HepG2 (cell line): ENCODE measurements at regions not wholly inside any gene's neighbourhood (a gene's known extent, or its start where the extent isn't known, plus 50 kb on each side); places are given as distances from the start of the nearest gene placed in this dataset.

Experiments used
- ATAC-seq: fragments of 200-7000 bp; cut with Tn5 transposase; 3 replicates; pipeline ENCODE4 v1.9.1; 2020; ENCODE audit warnings: mild to moderate bottlenecking, moderate library complexity
- BruUV-seq: library from RNA; stranded (reverse); fragments of 400-500 nt; replicated peaks from 2 replicates; lab custom pipeline; 2021; lab: Mats Ljungman, UMichigan
- CTCF ChIA-PET: fragments of 300-600 bp; formaldehyde crosslinking; extraction: SDS; loops from one replicate; lab custom pipeline; 2021; ENCODE audit warnings: low total read pairs, inconsistent platforms, low intra/inter-chr PET ratio; lab: Yijun Ruan, JAX
- POLR2A ChIA-PET: fragments of 350-600 bp; sonication (Branson Sonifier 250); formaldehyde crosslinking; loops from one replicate; lab custom pipeline; 2020; ENCODE audit warnings: antibody characterized with exemption, inconsistent platforms; lab: Yijun Ruan, JAX
- DNase-seq: peaks from one replicate; pipeline ENCODE4 v3.0.0-alpha.2; 2015; ENCODE audit warnings: low spot score
- FAIRE-seq: peaks from 3 replicates; lab custom pipeline; 2011; peaks lifted over from hg19 to GRCh38; lab: Jason Lieb, UNC
- H2AFZ ChIP-seq: one replicate; pipeline ENCODE4 v1.6.1; 2011; ENCODE audit warnings: low read length, inconsistent platforms
- H3K27ac ChIP-seq: fragments of 300-600 bp; 3 replicates; pipeline ENCODE4 v1.8.0; 2011; ENCODE audit warnings: mixed run types, mild to moderate bottlenecking, mixed read lengths, low read length, inconsistent platforms; ENCODE audit not compliant: insufficient read depth; ENCODE audit errors: extremely low read length
- H3K27me3 ChIP-seq, 2 experiments: fragments of 200-600 bp in 1 of 2; 2 replicates in 1 of 2; 3 replicates in 1 of 2; pipeline versions ENCODE4 v1.6.0 to v1.8.0; 2011; ENCODE audit warnings: low read length in 2 of 2, mild to moderate bottlenecking in 2 of 2, moderate library complexity in 2 of 2, inconsistent platforms in 1 of 2; ENCODE audit not compliant: insufficient read depth in 2 of 2, control insufficient read depth in 1 of 2
- H3K36me3 ChIP-seq, 2 experiments: fragments of 200-600 bp in 1 of 2; replicated peaks in 1 of 2; 2 replicates in 1 of 2; 3 replicates in 1 of 2; pipeline versions ENCODE4 v1.5.1 to v1.8.0; 2011; ENCODE audit warnings: low read length in 2 of 2, inconsistent platforms in 1 of 2; ENCODE audit not compliant: insufficient read depth in 2 of 2, control insufficient read depth in 1 of 2
- H3K4me1 ChIP-seq: 2 replicates; pipeline ENCODE4 v1.5.1; 2012; ENCODE audit warnings: low read length, inconsistent platforms; ENCODE audit not compliant: insufficient read depth
- H3K4me2 ChIP-seq: 2 replicates; pipeline ENCODE4 v1.6.0; 2011; ENCODE audit warnings: low read depth, low read length, inconsistent platforms
- H3K4me3 ChIP-seq, 3 experiments: fragments of 200-600 bp in 1 of 3; sonication (generic), shearing (Covaris generic) in 1 of 3; replicated peaks in 1 of 3; 2 replicates each; pipeline ENCODE4 v1.5.1; 2011 to 2016; ENCODE audit warnings: low read length in 3 of 3, inconsistent platforms in 2 of 3, low read depth in 2 of 3, mild to moderate bottlenecking in 2 of 3, control low read depth in 1 of 3, mixed read lengths in 1 of 3; ENCODE audit not compliant: insufficient read depth in 1 of 3
- H3K79me2 ChIP-seq: one replicate; pipeline ENCODE4 v1.6.1; 2011; ENCODE audit warnings: low read length, inconsistent platforms; ENCODE audit not compliant: insufficient read depth
- H3K9ac ChIP-seq: 2 replicates; pipeline ENCODE4 v1.6.0; 2011; ENCODE audit warnings: mild to moderate bottlenecking, low read depth, low read length, inconsistent platforms; ENCODE audit not compliant: insufficient read depth
- H3K9me3 ChIP-seq: 2 replicates; pipeline ENCODE4 v1.5.1; 2012; ENCODE audit warnings: mild to moderate bottlenecking, low read length
- H4K20me1 ChIP-seq: 2 replicates; pipeline ENCODE4 v1.6.0; 2011; ENCODE audit warnings: inconsistent platforms, mild to moderate bottlenecking, low read length, moderate library complexity; ENCODE audit not compliant: insufficient read depth
- CHCHD3 ChIP-seq: sonication (generic); formaldehyde crosslinking; IDR thresholded peaks from 2 replicates; pipeline ENCODE4 v1.8.0; 2022; ENCODE audit warnings: mild to moderate bottlenecking, missing genetic modification reagents, moderate library complexity
- CSRNP1 ChIP-seq: sonication (generic); formaldehyde crosslinking; IDR thresholded peaks from 2 replicates; pipeline ENCODE4 v1.8.1; 2023; ENCODE audit warnings: mild to moderate bottlenecking, missing genetic modification reagents
- KDM6A ChIP-seq: IDR thresholded peaks from 2 replicates; pipeline ENCODE4 v1.6.1; 2016; ENCODE audit warnings: low read depth
- NFIC ChIP-seq: IDR thresholded peaks from 2 replicates; pipeline ENCODE4 v1.6.1; 2012; ENCODE audit warnings: mild to moderate bottlenecking, low read length, inconsistent platforms
- SKI ChIP-seq: fragments of 450-650 bp; IDR thresholded peaks from one replicate; pipeline ENCODE4 v1.6.1; 2018; ENCODE audit warnings: mild to moderate bottlenecking; ENCODE audit not compliant: partially characterized antibody
- SNRNP70 ChIP-seq: fragments of 200-400 bp; formaldehyde crosslinking; IDR thresholded peaks from 2 replicates; pipeline ENCODE4 v1.6.1; 2017; ENCODE audit warnings: mild to moderate bottlenecking, low read depth, low read length, moderate library complexity
- TERF1 ChIP-seq: sonication (generic); formaldehyde crosslinking; IDR thresholded peaks from 2 replicates; pipeline ENCODE4 v1.8.0; 2022; ENCODE audit warnings: mild to moderate bottlenecking, missing genetic modification reagents, moderate library complexity
- TFDP2 ChIP-seq: sonication (generic); formaldehyde crosslinking; IDR thresholded peaks from 2 replicates; pipeline ENCODE4 v1.4.0; 2020; ENCODE audit warnings: missing genetic modification reagents
- ZNF253 ChIP-seq: sonication (generic); formaldehyde crosslinking; IDR thresholded peaks from 2 replicates; pipeline ENCODE4 v1.8.0; 2022; ENCODE audit warnings: mild to moderate bottlenecking, missing genetic modification reagents, borderline replicate concordance
- ZNF572 ChIP-seq: sonication (generic); formaldehyde crosslinking; IDR thresholded peaks from 2 replicates; pipeline ENCODE4 v1.5.1; 2020; ENCODE audit warnings: mild to moderate bottlenecking, missing genetic modification reagents
- ZZZ3 ChIP-seq: sonication (generic); formaldehyde crosslinking; IDR thresholded peaks from 2 replicates; pipeline ENCODE4 v1.4.0; 2020; ENCODE audit warnings: missing genetic modification reagents, mild to moderate bottlenecking, borderline replicate concordance
- WGBS: methylation state at CpG from one replicate; pipeline ENCODE4 v1.1.6; 2017; ENCODE audit warnings: low lambda C conversion rate; 5-methylcytosine and 5-hydroxymethylcytosine counted together
- in situ Hi-C: cut with HindIII; loops from 2 replicates; pipeline ENCODE4 v1.10.0; 2017; ENCODE audit warnings: low pct_unique_long_range_greater_than_20kb; ENCODE audit not compliant: extremely low pct_ligation_motif_present
- intact Hi-C: fragments of 100-400 bp; cut with micrococcal nuclease; formaldehyde crosslinking; loops from one replicate; pipeline ENCODE4 v1.10.0; 2022; ENCODE audit not compliant: unreplicated experiment
- TF ChIP-seq, protein P1 (sequence below): sonication (generic); formaldehyde crosslinking; IDR thresholded peaks from 2 replicates; pipeline ENCODE4 v1.8.0; 2022; ENCODE audit warnings: mild to moderate bottlenecking, missing genetic modification reagents, borderline replicate concordance
- TF ChIP-seq, protein P2 (sequence below): sonication (generic); formaldehyde crosslinking; conservative IDR thresholded peaks from 2 replicates; pipeline ENCODE4 v1.4.0; 2020; ENCODE audit warnings: missing genetic modification reagents
- TF ChIP-seq, protein P3 (sequence below): sonication (generic); formaldehyde crosslinking; conservative IDR thresholded peaks from 2 replicates; pipeline ENCODE4 v1.4.0; 2020; ENCODE audit warnings: missing genetic modification reagents

DNA sequence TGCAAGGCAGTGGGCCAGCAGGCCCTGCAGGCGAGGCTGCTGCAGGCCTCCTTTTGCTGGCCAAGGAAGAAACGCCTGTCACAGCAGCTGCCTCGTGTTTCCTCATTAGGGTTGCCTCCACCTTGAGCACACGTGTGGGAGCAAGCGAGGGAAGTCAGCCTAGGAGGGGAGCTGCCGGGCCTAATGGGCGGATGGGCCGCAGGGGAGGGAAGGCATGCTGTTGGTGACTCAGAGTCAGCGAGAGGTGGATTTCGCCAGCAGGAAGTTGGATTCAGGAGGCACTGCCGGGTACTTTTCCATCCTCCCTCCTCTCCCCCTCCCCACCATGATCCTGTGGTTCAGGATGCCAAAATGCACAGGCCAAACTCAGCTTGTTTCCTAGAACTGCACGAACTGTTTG, 498.7 kb downstream of the METTL15 start (continued):
- TF ChIP-seq TERF1 = no peak
- TF ChIP-seq, protein P1, sequence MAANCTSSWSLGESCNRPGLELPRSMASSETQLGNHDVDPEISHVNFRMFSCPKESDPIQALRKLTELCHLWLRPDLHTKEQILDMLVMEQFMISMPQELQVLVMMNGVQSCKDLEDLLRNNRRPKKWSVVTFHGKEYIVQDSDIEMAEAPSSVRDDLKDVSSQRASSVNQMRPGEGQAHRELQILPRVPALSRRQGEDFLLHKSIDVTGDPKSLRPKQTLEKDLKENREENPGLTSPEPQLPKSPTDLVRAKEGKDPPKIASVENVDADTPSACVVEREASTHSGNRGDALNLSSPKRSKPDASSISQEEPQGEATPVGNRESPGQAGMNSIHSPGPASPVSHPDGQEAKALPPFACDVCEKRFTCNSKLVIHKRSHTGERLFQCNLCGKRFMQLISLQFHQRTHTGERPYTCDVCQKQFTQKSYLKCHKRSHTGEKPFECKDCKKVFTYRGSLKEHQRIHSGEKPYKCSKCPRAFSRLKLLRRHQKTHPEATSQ (CRISPR knock-in tag) = no peak
- no peak for TF ChIP-seq CSRNP1
- TF ChIP-seq, protein P2, sequence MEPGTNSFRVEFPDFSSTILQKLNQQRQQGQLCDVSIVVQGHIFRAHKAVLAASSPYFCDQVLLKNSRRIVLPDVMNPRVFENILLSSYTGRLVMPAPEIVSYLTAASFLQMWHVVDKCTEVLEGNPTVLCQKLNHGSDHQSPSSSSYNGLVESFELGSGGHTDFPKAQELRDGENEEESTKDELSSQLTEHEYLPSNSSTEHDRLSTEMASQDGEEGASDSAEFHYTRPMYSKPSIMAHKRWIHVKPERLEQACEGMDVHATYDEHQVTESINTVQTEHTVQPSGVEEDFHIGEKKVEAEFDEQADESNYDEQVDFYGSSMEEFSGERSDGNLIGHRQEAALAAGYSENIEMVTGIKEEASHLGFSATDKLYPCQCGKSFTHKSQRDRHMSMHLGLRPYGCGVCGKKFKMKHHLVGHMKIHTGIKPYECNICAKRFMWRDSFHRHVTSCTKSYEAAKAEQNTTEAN (CRISPR knock-in tag) = no peak
- no peak for TF ChIP-seq SKI
- TF ChIP-seq ZNF253 (CRISPR knock-in tag) = no peak

DNA sequence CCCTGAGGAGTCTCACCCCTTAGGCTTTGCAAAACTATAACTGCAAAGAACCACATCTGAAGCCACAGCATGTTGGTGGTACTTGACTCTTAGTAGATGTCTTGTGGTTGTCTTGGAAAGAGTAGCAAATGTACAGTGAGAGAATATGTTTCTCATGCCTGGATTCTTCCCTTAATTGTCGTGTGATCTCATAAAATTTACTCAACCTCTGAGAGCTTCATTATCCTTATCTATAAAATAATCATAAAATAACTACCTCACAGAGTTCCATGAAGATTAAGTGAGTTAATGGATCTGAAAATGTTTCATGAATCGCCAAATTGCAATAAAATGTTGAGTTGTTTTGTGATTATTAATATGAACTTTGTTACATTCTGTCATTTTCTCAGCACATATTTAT, 491.5 kb downstream of the METTL15 start:
- DNase-seq (no peak), ATAC-seq (no peak), FAIRE-seq (no peak)
- no peaks in the 10 kb centered on the region for H3K36me3 ChIP-seq
- no peaks in the 10 kb centered on the region for H3K79me2 ChIP-seq
- ChIA-PET POLR2A (no interaction called here), CTCF (no interaction called here)
- no peaks in the 10 kb centered on the region for H3K9me3 ChIP-seq
- in situ Hi-C loops = no loop called here
- no peak overlapping the region for H3K4me3 ChIP-seq
- no peaks in the 10 kb centered on the region for H3K4me1 ChIP-seq
- H3K9ac ChIP-seq = no peak overlapping the region
- no peak overlapping the region for H3K27ac ChIP-seq
- 1% methylated on average over 2 of the region's 2 CpGs for whole genome bisulfite sequencing
- TF ChIP-seq ZNF572 (CRISPR knock-in tag) = no peak
- no peak for TF ChIP-seq TFDP2
- TF ChIP-seq NFIC = no peak
- no peak for TF ChIP-seq ZZZ3 (CRISPR knock-in tag)
- TF ChIP-seq SNRNP70 = no peak
- TF ChIP-seq CHCHD3 (CRISPR knock-in tag) = no peak
- TF ChIP-seq, protein P3, sequence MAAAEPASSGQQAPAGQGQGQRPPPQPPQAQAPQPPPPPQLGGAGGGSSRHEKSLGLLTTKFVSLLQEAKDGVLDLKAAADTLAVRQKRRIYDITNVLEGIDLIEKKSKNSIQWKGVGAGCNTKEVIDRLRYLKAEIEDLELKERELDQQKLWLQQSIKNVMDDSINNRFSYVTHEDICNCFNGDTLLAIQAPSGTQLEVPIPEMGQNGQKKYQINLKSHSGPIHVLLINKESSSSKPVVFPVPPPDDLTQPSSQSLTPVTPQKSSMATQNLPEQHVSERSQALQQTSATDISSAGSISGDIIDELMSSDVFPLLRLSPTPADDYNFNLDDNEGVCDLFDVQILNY (CRISPR knock-in tag) = no peak
- TF ChIP-seq KDM6A (CRISPR knock-in tag) = no peak
- H4K20me1 ChIP-seq = no peaks in the 10 kb centered on the region
- no peak overlapping the region for H3K4me2 ChIP-seq
- intact Hi-C loops = no loop called here
- no peaks in the 10 kb centered on the region for H3K27me3 ChIP-seq
- no TSS peak for BruUV-seq
- no peak overlapping the region for H2AFZ ChIP-seq
